ENCODE measurements at regions not wholly inside any gene's neighbourhood (a gene's known extent, or its start where the extent isn't known, plus 50 kb on each side); places are given as distances from the start of the nearest gene placed in this dataset.

GRCh38 chr6:62474793-62475192 lies 188.8 kb upstream of the KHDRBS2 start:
- DNase-seq = no peak

GRCh38 chr6:62466607-62467006 lies 180.6 kb upstream of the KHDRBS2 start:
- DNase-seq = no peak

- DNase-seq = no peak
These were observed 179.2 kb upstream of the KHDRBS2 start for GRCh38 chr6:62465206-62465605.

- DNase-seq = no peak
These were observed 166.6 kb upstream of the KHDRBS2 start for GRCh38 chr6:62452586-62452985.

GRCh38 chr6:62446647-62447316 lies 160.8 kb upstream of the KHDRBS2 start:
- no peak for DNase-seq

- DNase-seq = no peak
These were observed 159.5 kb upstream of the KHDRBS2 start for GRCh38 chr6:62445521-62445920.

- no peak for DNase-seq
These were observed 155.2 kb upstream of the KHDRBS2 start for GRCh38 chr6:62441182-62441581.

GRCh38 chr6:62429781-62430180 lies 143.8 kb upstream of the KHDRBS2 start:
- no peak for DNase-seq

- DNase-seq = no peak
These were observed 114.7 kb upstream of the KHDRBS2 start for GRCh38 chr6:62400521-62401259.

GRCh38 chr6:62393608-62394007 lies 107.6 kb upstream of the KHDRBS2 start:
- DNase-seq = no peak

- DNase-seq = no peak
These were observed 106.3 kb upstream of the KHDRBS2 start for GRCh38 chr6:62392291-62392690.

- no peak for DNase-seq
These were observed 105.3 kb upstream of the KHDRBS2 start for GRCh38 chr6:62391358-62391757.

- DNase-seq = no peak
These were observed 104.4 kb upstream of the KHDRBS2 start for GRCh38 chr6:62390401-62390800.

- no peak for DNase-seq
These were observed 85.6 kb upstream of the KHDRBS2 start for GRCh38 chr6:62371453-62372210.

- DNase-seq = no peak
These were observed 81.6 kb upstream of the KHDRBS2 start for GRCh38 chr6:62367601-62368000.

- no peak for DNase-seq
These were observed 76.1 kb upstream of the KHDRBS2 start for GRCh38 chr6:62362097-62362496.

GRCh38 chr6:62357835-62358234 lies 71.8 kb upstream of the KHDRBS2 start:
- no peak for DNase-seq

GRCh38 chr6:62354261-62354660 lies 68.2 kb upstream of the KHDRBS2 start:
- DNase-seq = no peak

GRCh38 chr6:62345962-62346689 lies 60.1 kb upstream of the KHDRBS2 start:
- DNase-seq = no peak

GRCh38 chr6:62345446-62345845 lies 59.4 kb upstream of the KHDRBS2 start:
- no peak for DNase-seq

GRCh38 chr6:62344850-62345249 lies 58.8 kb upstream of the KHDRBS2 start:
- no peak for DNase-seq

GRCh38 chr6:62338477-62338876 lies 52.5 kb upstream of the KHDRBS2 start:
- no peak for DNase-seq

All from SW 1271 (cell line).